HL-60 (cell line): ENCODE measurements at regions not wholly inside any gene's neighbourhood (a gene's known extent, or its start where the extent isn't known, plus 50 kb on each side); places are given as distances from the start of the nearest gene placed in this dataset.

Experiments used
- DNase-seq, 2 experiments: peaks; one replicate each; pipeline ENCODE4 v3.0.0-alpha.2; 2010 to 2020; ENCODE audit warnings: low read depth in 1 of 2, low spot score in 1 of 2
- H3K27ac ChIP-seq: fragments of 250-450 bp; sonication (Bioruptor Pico); replicated peaks from 2 replicates; pipeline ENCODE4 v1.5.1; 2020; ENCODE audit warnings: mild to moderate bottlenecking, moderate library complexity
- H3K27me3 ChIP-seq: fragments of 250-450 bp; sonication (Bioruptor Pico); 2 replicates; pipeline ENCODE4 v1.5.1; 2021; ENCODE audit warnings: mild to moderate bottlenecking, moderate library complexity; ENCODE audit not compliant: insufficient read depth, poor library complexity, severe bottlenecking
- H3K4me3 ChIP-seq: replicated peaks from 2 replicates; pipeline ENCODE4 v1.5.1; 2011; ENCODE audit warnings: mild to moderate bottlenecking, control low read depth, low read length; ENCODE audit not compliant: insufficient read depth
- GABPA ChIP-seq: IDR thresholded peaks from 2 replicates; pipeline ENCODE4 v1.6.1; 2012; ENCODE audit warnings: low read depth
- POLR2AphosphoS5 ChIP-seq: IDR thresholded peaks from 2 replicates; pipeline ENCODE4 v1.6.1; 2012; ENCODE audit warnings: low read depth
- SPI1 ChIP-seq: IDR thresholded peaks from 2 replicates; pipeline ENCODE4 v1.6.1; 2012; ENCODE audit warnings: low read depth, mild to moderate bottlenecking, borderline replicate concordance
- TF ChIP-seq, protein P1 (sequence below): IDR thresholded peaks from 2 replicates; pipeline ENCODE4 v1.6.1; 2012; ENCODE audit warnings: low read depth; ENCODE audit not compliant: insufficient replicate concordance
- TF ChIP-seq, protein P2 (sequence below): IDR thresholded peaks from one replicate; pipeline ENCODE4 v1.5.1; 2011; ENCODE audit warnings: low read length, control low read depth, inconsistent platforms; ENCODE audit not compliant: insufficient read depth

DNA sequence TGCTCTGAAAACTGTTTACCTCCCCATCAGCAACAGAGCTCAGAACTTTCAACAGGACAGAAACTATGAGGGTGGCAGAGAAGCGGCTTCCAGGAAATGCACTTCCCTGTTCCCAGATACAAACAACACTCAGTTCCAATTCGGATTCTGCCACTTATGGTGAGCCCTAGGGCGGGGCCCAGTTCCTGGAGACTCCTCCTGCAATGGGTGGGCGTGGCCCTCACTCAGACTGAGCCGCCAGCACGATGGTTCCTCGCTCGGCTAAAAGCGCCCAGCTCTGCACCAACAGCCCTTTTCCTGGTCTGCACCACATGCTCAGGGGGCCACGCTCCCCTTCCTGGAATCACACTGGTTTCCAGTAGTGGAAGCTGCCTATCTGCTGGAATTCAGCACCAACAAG lies 314.1 kb downstream of the CTTN start:
- Histone ChIP-seq H3K4me3 (no peak overlapping the region), H3K27me3 (peaks cover 5% of the 10 kb centered on the region), H3K27ac (no peak overlapping the region)
- no peak for DNase-seq
- TF ChIP-seq GABPA: no peak
- no peak for TF ChIP-seq POLR2AphosphoS5
- TF ChIP-seq SPI1: no peak
- TF ChIP-seq, protein P1, sequence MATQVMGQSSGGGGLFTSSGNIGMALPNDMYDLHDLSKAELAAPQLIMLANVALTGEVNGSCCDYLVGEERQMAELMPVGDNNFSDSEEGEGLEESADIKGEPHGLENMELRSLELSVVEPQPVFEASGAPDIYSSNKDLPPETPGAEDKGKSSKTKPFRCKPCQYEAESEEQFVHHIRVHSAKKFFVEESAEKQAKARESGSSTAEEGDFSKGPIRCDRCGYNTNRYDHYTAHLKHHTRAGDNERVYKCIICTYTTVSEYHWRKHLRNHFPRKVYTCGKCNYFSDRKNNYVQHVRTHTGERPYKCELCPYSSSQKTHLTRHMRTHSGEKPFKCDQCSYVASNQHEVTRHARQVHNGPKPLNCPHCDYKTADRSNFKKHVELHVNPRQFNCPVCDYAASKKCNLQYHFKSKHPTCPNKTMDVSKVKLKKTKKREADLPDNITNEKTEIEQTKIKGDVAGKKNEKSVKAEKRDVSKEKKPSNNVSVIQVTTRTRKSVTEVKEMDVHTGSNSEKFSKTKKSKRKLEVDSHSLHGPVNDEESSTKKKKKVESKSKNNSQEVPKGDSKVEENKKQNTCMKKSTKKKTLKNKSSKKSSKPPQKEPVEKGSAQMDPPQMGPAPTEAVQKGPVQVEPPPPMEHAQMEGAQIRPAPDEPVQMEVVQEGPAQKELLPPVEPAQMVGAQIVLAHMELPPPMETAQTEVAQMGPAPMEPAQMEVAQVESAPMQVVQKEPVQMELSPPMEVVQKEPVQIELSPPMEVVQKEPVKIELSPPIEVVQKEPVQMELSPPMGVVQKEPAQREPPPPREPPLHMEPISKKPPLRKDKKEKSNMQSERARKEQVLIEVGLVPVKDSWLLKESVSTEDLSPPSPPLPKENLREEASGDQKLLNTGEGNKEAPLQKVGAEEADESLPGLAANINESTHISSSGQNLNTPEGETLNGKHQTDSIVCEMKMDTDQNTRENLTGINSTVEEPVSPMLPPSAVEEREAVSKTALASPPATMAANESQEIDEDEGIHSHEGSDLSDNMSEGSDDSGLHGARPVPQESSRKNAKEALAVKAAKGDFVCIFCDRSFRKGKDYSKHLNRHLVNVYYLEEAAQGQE: no peak

DNA sequence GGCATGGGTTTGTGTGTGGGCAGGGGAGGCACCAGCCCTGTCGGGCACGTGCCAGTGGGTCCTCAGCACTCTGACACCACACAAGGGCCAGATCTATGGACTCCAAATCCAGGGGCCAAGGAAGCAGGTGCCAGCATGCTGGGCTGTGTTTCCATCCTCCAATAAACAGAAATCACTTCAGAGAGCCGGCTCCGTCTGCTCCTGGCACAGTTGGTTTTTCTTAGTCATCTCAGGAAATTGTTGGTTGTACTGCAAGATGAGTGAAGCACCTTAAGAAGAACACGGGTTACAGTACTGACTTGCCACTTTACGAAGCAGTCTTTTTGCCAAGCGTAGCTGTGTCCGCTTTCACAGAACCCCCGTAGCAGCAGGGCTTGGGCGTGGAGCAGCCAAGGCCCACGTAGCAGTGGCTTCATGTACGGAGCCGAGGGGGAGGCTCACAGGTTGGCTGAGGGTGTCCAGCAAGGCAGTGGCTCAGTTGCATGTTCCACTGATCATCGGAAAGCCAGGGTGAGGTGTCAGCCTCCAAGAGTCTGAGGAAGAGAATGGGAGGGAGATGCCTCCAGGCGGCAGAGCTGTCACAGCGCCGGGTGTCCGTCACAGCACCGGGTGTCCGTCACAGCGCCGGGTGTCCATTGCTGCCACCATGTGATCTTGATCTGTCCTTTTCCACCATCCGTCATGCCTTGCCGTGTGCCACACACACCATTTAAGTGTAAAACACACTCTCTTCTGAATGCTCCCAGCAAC lies 314.9 kb downstream of the CTTN start:
- H3K27me3 ChIP-seq: peaks cover 10% of the 10 kb centered on the region
- TF ChIP-seq, protein P2, sequence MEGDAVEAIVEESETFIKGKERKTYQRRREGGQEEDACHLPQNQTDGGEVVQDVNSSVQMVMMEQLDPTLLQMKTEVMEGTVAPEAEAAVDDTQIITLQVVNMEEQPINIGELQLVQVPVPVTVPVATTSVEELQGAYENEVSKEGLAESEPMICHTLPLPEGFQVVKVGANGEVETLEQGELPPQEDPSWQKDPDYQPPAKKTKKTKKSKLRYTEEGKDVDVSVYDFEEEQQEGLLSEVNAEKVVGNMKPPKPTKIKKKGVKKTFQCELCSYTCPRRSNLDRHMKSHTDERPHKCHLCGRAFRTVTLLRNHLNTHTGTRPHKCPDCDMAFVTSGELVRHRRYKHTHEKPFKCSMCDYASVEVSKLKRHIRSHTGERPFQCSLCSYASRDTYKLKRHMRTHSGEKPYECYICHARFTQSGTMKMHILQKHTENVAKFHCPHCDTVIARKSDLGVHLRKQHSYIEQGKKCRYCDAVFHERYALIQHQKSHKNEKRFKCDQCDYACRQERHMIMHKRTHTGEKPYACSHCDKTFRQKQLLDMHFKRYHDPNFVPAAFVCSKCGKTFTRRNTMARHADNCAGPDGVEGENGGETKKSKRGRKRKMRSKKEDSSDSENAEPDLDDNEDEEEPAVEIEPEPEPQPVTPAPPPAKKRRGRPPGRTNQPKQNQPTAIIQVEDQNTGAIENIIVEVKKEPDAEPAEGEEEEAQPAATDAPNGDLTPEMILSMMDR: no peak
- TF ChIP-seq POLR2AphosphoS5: no peak
- TF ChIP-seq, protein P1: no peak
- TF ChIP-seq SPI1: no peak
- no peak for TF ChIP-seq GABPA
- H3K27ac ChIP-seq: no peak overlapping the region
- no peak for DNase-seq
- no peak overlapping the region for H3K4me3 ChIP-seq

DNA sequence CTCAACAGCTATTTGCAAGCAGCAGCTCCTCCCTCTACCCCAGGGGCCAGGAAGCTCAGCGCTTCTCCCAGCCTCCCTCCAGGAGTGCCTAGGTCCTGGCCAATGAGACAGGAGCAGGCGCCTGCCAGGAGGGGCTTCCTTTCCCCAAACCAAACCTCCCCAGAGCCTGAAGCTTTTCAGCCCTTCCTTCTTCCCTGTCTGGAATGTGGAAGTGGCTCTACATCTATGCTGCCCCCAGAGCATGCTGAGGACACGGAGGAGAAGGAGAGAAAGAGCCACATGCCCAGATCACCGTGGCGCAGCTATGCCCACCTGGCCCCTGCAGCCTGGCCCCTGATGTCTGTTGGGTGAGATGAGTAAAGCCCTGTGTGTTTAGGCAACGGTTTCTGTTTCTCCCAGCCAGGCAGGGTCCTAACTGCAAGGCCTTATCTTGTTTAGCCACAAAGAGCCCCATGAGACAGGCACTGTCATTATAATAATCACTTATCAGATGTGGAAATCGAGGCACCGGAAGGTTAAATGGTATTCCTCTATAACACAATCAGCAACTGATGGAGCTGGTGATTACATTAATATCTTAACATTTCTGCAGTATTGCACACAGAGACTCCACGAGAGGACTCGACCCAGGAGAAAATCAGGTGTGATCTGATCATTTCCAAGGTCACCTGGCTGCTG lies 315.8 kb downstream of the CTTN start:
- H3K4me3 ChIP-seq: no peak overlapping the region
- no peak for TF ChIP-seq GABPA
- no peak for TF ChIP-seq POLR2AphosphoS5
- no peak for TF ChIP-seq SPI1
- TF ChIP-seq, protein P2: no peak
- TF ChIP-seq, protein P1: no peak
- H3K27me3 ChIP-seq: peaks cover 10% of the 10 kb centered on the region
- no peak overlapping the region for H3K27ac ChIP-seq
- no peak for DNase-seq
